ENCODE measurements at regions not wholly inside any gene's neighbourhood (a gene's known extent, or its start where the extent isn't known, plus 50 kb on each side); places are given as distances from the start of the nearest gene placed in this dataset.
"Not testable (repeated sequence)": the region's sequence is repeated elsewhere in the genome, so short reads cannot be mapped to it uniquely, and the experiment has no call there.

DNA sequence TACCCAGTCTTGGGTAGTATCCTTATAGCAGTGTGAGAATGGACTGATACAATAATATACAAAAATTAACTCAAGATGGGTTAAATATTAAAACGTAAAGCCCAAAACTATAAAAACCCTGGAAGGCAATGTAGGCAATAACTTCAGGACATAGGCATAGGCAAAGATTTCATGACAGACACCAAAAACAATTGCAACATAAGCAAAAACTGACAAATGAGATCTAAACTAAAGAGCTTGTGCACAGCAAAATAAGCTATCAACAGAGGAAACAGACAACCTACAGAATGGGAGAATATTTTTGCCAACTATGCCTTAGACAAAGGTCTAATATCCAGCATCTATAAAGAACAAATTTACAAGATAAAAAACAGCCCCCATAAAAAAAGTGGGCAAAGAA, 204.8 kb upstream of the CCDC54 start:
- no peaks in the 10 kb centered on the region for H3K27me3 Mint-ChIP-seq
- H3K4me1 Mint-ChIP-seq: peaks cover 0 to 1% (median 0%) of the 10 kb centered on the region in 3 donors
- no peak overlapping the region for H3K4me3 Mint-ChIP-seq
- peaks cover 0 to 27% (median 9%) of the 10 kb centered on the region in 3 donors for H3K9me3 Mint-ChIP-seq
- H3K36me3 Mint-ChIP-seq: peaks cover 2% of the 10 kb centered on the region
- H3K27ac Mint-ChIP-seq: no peak overlapping the region

DNA sequence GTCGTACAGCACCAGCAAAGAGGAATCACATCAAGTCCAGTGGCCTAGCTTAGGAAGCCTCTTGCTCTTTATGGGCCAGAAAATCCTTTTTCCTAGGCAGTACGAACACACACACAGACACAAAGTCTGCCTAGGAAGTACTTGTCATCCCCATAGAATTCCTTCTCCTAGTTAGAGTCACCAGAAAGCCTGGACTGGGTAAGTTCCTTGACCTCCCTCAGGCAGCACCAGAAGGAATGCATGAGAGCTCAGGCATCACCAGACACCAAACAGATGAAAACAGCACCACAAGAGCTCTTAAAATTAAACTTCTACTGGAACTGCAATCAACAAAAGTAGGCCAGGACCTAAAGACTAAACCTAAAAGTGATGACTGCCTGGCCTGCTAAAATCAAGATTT, 192.9 kb upstream of the CCDC54 start:
- H3K27ac Mint-ChIP-seq: no peak overlapping the region
- H3K4me3 Mint-ChIP-seq: no peak overlapping the region
- H3K4me1 Mint-ChIP-seq: no peaks in the 10 kb centered on the region
- no peaks in the 10 kb centered on the region for H3K9me3 Mint-ChIP-seq
- no peaks in the 10 kb centered on the region for H3K36me3 Mint-ChIP-seq
- peaks cover 5% of the 10 kb centered on the region for H3K27me3 Mint-ChIP-seq

- no peak overlapping the region for H3K4me3 Mint-ChIP-seq
- H3K27me3 Mint-ChIP-seq: peaks cover 3% of the 10 kb centered on the region
- no peaks in the 10 kb centered on the region for H3K9me3 Mint-ChIP-seq
- no peaks in the 10 kb centered on the region for H3K4me1 Mint-ChIP-seq
- H3K36me3 Mint-ChIP-seq: no peaks in the 10 kb centered on the region
- H3K27ac Mint-ChIP-seq: no peak overlapping the region
Measured at GRCh38 chr3:107188262-107188661, 189.0 kb upstream of the CCDC54 start.

DNA sequence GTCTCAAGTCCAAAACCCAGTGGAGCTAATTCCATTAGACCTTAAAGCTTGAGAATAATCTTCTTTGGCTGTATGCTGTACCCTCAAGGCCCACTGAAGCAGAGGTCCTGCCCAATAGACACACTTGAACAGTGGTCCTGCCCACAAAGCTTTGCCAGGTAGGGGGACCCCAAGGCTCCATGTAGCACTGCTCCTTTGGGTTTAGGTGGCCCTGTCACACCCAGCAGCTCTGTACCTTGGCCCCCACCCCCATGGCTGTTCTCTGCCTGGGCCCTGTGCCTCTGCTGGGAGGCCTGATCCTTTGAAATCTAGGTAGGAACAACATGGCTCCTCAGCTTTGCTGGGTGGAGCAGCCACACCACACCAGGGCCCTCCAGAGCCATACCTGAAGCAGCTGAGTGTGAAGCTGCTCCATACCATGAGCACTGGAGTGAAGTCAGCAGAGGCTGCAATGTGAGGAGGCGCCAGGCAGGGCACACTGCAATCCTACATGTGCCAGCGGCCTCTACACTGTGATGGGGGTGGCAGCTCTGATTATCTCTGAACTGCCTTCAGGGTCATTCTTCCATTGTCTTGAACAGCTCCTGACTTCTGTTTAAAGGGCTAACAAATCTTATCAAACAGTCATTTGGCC, 188.0 kb upstream of the CCDC54 start:
- H3K36me3 Mint-ChIP-seq: no peaks in the 10 kb centered on the region
- no peak overlapping the region for H3K27ac Mint-ChIP-seq
- H3K9me3 Mint-ChIP-seq: no peaks in the 10 kb centered on the region
- no peaks in the 10 kb centered on the region for H3K27me3 Mint-ChIP-seq
- no peaks in the 10 kb centered on the region for H3K4me1 Mint-ChIP-seq
- no peak overlapping the region for H3K4me3 Mint-ChIP-seq

- Mint-ChIP-seq H3K36me3 (no peaks in the 10 kb centered on the region), H3K27me3 (peaks cover 6% of the 10 kb centered on the region), H3K4me1 (no peaks in the 10 kb centered on the region), H3K27ac (no peak overlapping the region), H3K9me3 (peaks cover 0 to 2% (median 0%) of the 10 kb centered on the region in 3 donors), H3K4me3 (no peak overlapping the region)
Measured at GRCh38 chr3:107193116-107193515, 184.1 kb upstream of the CCDC54 start.

- Mint-ChIP-seq H3K36me3 (no peaks in the 10 kb centered on the region), H3K4me1 (no peaks in the 10 kb centered on the region), H3K27me3 (peaks cover 13% of the 10 kb centered on the region), H3K27ac (no peak overlapping the region), H3K4me3 (no peak overlapping the region), H3K9me3 (peaks cover 0 to 2% (median 0%) of the 10 kb centered on the region in 3 donors)
Measured at GRCh38 chr3:107198581-107199181, 178.6 kb upstream of the CCDC54 start.

- Mint-ChIP-seq H3K27me3 (peaks cover 9% of the 10 kb centered on the region), H3K4me1 (no peaks in the 10 kb centered on the region), H3K4me3 (no peak overlapping the region), H3K27ac (no peak overlapping the region), H3K9me3 (peaks cover 0 to 2% (median 0%) of the 10 kb centered on the region in 3 donors), H3K36me3 (no peaks in the 10 kb centered on the region)
Measured at GRCh38 chr3:107201146-107201545, 176.1 kb upstream of the CCDC54 start.

GRCh38 chr3:107202885-107203284, 174.4 kb upstream of the CCDC54 start:
- H3K4me3 Mint-ChIP-seq, H3K36me3 Mint-ChIP-seq, H3K27ac Mint-ChIP-seq, H3K27me3 Mint-ChIP-seq, H3K9me3 Mint-ChIP-seq, H3K4me1 Mint-ChIP-seq: not testable (repeated sequence)

DNA sequence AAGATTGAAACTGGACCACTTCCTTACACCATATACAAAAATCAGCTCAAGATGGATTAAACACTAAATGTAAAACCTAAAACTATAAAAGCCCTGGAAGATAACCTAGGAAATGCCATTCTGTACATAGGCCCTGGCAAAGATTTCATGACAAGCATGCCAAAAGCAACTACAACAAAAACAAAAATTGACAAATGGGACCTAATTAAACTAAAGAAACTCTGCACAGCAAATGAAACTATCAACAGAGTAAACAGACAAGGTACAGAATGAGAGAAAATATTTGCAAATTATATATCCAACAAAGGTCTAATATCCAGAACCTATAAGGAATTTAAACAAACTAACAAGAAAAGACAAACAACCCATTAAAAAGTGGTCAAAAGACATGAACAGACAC, 173.1 kb upstream of the CCDC54 start:
- no peaks in the 10 kb centered on the region for H3K9me3 Mint-ChIP-seq
- H3K4me1 Mint-ChIP-seq: no peaks in the 10 kb centered on the region
- no peaks in the 10 kb centered on the region for H3K36me3 Mint-ChIP-seq
- no peak overlapping the region for H3K27ac Mint-ChIP-seq
- peaks cover 3% of the 10 kb centered on the region for H3K27me3 Mint-ChIP-seq
- H3K4me3 Mint-ChIP-seq: no peak overlapping the region

GRCh38 chr3:107205358-107205757, 171.9 kb upstream of the CCDC54 start:
- Mint-ChIP-seq H3K27ac (no peak overlapping the region), H3K27me3 (peaks cover 3% of the 10 kb centered on the region), H3K4me1 (no peaks in the 10 kb centered on the region), H3K9me3 (no peaks in the 10 kb centered on the region), H3K36me3 (no peaks in the 10 kb centered on the region), H3K4me3 (no peak overlapping the region)

DNA sequence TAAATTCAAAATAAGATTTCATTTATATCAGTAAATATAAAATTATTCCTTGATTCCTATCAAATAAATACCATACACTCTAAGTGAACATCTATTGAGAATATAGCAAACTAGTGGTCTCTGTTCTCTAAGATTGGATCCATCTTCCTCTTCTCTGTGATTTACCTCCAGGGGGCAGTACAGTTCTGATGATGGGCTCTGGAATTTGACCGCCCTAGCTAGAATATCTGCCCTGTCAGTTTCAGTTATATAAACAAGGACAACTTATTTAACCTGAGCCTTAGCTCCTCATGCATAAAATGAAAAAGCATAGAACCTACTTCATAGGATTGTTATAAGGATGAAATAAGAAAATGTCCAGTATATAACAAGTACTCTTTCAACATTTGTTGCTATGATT, 171.1 kb upstream of the CCDC54 start:
- Mint-ChIP-seq H3K9me3 (no peaks in the 10 kb centered on the region), H3K27ac (no peak overlapping the region), H3K4me3 (no peak overlapping the region)

DNA sequence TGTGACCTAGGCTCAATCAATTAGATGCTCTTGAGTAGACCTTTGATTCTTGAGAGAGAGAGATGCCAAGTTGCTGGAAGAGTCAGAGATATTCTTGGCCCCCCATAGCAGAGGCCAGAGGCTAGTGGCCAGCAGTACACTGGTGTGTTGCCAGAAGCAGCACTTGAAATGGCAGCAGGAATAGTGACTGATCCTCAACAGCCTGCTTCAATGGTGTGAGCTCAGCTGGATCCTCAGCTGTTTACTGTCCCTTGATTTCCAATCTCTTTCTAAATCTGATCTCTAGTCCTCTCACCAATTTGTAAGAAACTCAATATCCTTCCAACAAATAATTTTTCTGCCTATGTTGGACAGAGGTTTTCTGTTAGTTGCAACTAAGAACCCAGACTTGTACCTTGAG, 170.3 kb upstream of the CCDC54 start:
- no peaks in the 10 kb centered on the region for H3K36me3 Mint-ChIP-seq
- no peaks in the 10 kb centered on the region for H3K9me3 Mint-ChIP-seq
- H3K4me3 Mint-ChIP-seq: no peak overlapping the region
- H3K4me1 Mint-ChIP-seq: no peaks in the 10 kb centered on the region
- H3K27ac Mint-ChIP-seq: no peak overlapping the region
- H3K27me3 Mint-ChIP-seq: peaks cover 3% of the 10 kb centered on the region

More for the DNA sequence above, 171.1 kb upstream of the CCDC54 start:
- H3K36me3 Mint-ChIP-seq: no peaks in the 10 kb centered on the region
- H3K27me3 Mint-ChIP-seq: peaks cover 3% of the 10 kb centered on the region
- no peaks in the 10 kb centered on the region for H3K4me1 Mint-ChIP-seq

DNA sequence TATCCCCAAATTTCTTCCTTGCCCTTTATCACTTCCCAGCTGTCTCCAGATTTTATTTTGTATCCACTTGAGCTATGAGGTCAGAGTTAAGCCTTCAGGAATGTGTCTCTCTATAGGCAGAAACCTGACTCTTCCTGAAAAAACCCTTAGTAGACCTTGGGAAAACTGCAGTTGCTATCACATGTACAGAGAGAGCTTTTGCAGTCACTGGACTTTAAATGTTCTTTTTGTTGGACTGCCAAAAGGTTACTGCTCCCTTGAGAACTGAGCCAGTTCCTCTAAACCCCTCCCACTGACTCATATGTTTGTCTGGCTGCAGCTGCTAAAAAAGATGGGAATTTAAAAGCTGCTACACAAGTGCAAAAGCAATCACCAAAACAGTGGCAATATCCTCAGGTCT, 169.1 kb upstream of the CCDC54 start:
- Mint-ChIP-seq H3K9me3 (no peaks in the 10 kb centered on the region), H3K27me3 (peaks cover 3% of the 10 kb centered on the region), H3K4me1 (no peaks in the 10 kb centered on the region), H3K36me3 (no peaks in the 10 kb centered on the region), H3K4me3 (no peak overlapping the region), H3K27ac (no peak overlapping the region)

GRCh38 chr3:107208796-107209195, 168.4 kb upstream of the CCDC54 start:
- no peak overlapping the region for H3K4me3 Mint-ChIP-seq
- no peaks in the 10 kb centered on the region for H3K9me3 Mint-ChIP-seq
- H3K36me3 Mint-ChIP-seq: no peaks in the 10 kb centered on the region
- H3K4me1 Mint-ChIP-seq: no peaks in the 10 kb centered on the region
- H3K27ac Mint-ChIP-seq: no peak overlapping the region
- H3K27me3 Mint-ChIP-seq: peaks cover 3% of the 10 kb centered on the region

DNA sequence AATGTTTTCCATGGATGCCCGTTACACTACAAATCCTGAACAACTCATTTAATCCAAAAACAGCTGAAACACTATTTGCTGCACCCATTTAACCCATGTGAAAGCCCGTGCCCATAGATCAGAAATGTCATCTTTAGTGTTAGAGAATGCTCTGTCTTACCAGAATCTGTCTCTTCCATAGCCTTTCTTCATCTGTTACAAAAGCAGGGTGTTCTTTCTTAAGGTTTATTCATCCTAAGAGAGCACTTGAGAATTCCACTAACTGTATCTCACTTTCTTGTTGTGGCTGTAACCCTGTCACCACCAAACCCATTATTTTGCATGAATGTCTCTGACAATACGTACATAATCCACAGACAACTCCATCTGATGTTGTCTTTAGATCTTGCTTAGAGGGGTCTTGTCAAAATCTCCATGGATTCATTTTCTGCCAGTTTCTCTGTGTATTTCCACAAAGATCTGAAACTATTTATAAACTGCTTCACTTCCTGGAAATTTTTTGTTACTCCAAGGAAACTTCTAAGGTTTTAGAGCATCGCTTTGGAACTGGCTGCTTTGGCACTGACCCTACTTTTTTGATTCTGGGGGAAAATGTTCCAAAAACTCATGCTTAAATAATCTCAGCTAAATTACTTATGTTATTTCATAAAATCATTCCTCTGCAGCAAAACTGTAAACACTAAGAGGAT, 167.8 kb upstream of the CCDC54 start:
- Mint-ChIP-seq H3K36me3 (no peaks in the 10 kb centered on the region), H3K4me1 (peaks cover 0 to 2% (median 0%) of the 10 kb centered on the region in 3 donors), H3K9me3 (no peaks in the 10 kb centered on the region), H3K4me3 (no peak overlapping the region), H3K27ac (no peak overlapping the region), H3K27me3 (peaks cover 3% of the 10 kb centered on the region)

DNA sequence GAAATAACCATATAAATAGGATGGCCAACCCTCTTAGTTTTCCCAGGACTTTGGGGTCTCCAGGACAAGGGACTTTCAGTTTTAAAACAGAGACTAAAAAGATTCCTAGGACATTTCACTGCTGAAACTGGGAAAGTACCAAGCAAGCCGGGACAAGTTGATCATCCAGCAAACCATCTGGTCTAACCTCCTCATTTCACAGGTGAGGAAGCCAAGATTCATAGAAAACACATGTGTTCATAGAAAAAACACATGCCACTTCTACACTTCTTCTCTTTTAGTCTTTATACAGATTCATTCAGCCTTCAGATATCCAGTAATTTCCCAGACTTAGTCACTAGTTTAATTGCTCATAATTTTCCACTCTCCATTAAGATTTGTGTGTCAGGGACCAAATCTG, 165.6 kb upstream of the CCDC54 start:
- peaks cover 0 to 2% (median 0%) of the 10 kb centered on the region in 3 donors for H3K4me1 Mint-ChIP-seq
- no peaks in the 10 kb centered on the region for H3K36me3 Mint-ChIP-seq
- no peak overlapping the region for H3K4me3 Mint-ChIP-seq
- no peak overlapping the region for H3K27ac Mint-ChIP-seq
- H3K9me3 Mint-ChIP-seq: peaks cover 0 to 2% (median 0%) of the 10 kb centered on the region in 3 donors
- peaks cover 3% of the 10 kb centered on the region for H3K27me3 Mint-ChIP-seq
